Gastroesophageal sphincter (tissue), 4 donors: ENCODE measurements at regions not wholly inside any gene's neighbourhood (a gene's known extent, or its start where the extent isn't known, plus 50 kb on each side); places are given as distances from the start of the nearest gene placed in this dataset.

Experiments used
- ATAC-seq: fragments of 150-250 bp; one replicate; pipeline ENCODE4 v1.9.1; 2016; ENCODE audit warnings: mild to moderate bottlenecking, moderate library complexity
- H3K27ac ChIP-seq, 4 donors: fragments of 200-600 bp; sonication (generic) in 3 of 4; 1 replicate in 3 of 4; 2 replicates in 1 of 4; pipeline ENCODE4 v1.5.1; 2016 to 2019
- H3K27me3 ChIP-seq: fragments of 200-600 bp; sonication (generic); one replicate; pipeline ENCODE4 v1.5.1; 2019
- H3K36me3 ChIP-seq, 2 donors: fragments of 200-600 bp; sonication (generic); one replicate each; pipeline ENCODE4 v1.5.1; 2019; ENCODE audit warnings: control low read depth in 1 of 2
- H3K4me1 ChIP-seq, 3 donors: fragments of 200-600 bp; sonication (generic); 1 replicate in 2 of 3; 2 replicates in 1 of 3; pipeline ENCODE4 v1.5.1; 2016 to 2019; ENCODE audit warnings: control low read depth in 2 of 3
- H3K4me3 ChIP-seq, 2 donors: fragments of 200-600 bp; sonication (generic); one replicate each; pipeline ENCODE4 v1.5.1; 2019; ENCODE audit warnings: mild to moderate bottlenecking in 1 of 2, moderate library complexity in 1 of 2
- H3K9me3 ChIP-seq, 3 donors: fragments of 200-600 bp; sonication (generic); one replicate each; pipeline ENCODE4 v1.5.1; 2017 to 2019; ENCODE audit warnings: control low read depth in 2 of 3
- CTCF ChIP-seq, 4 experiments: fragments of 200-600 bp in 2 of 4; fragments of 450-650 bp in 2 of 4; sonication (generic) in 1 of 4; IDR thresholded peaks; one replicate each; pipeline ENCODE4 v1.5.1; 2017 to 2019; ENCODE audit warnings: antibody characterized with exemption in 4 of 4, mild to moderate bottlenecking in 2 of 4, moderate library complexity in 2 of 4
- EP300 ChIP-seq: sonication (generic); formaldehyde crosslinking; IDR thresholded peaks from one replicate; pipeline ENCODE4 v1.6.1; 2017; ENCODE audit warnings: antibody characterized with exemption, mild to moderate bottlenecking
- POLR2A ChIP-seq, 2 donors: fragments of 450-650 bp; IDR thresholded peaks; one replicate each; pipeline ENCODE4 v1.6.1; 2017; ENCODE audit warnings: antibody characterized with exemption in 2 of 2, mild to moderate bottlenecking in 2 of 2, moderate library complexity in 1 of 2
- POLR2AphosphoS5 ChIP-seq: sonication (generic); formaldehyde crosslinking; IDR thresholded peaks from one replicate; pipeline ENCODE4 v1.6.1; 2017; ENCODE audit warnings: antibody characterized with exemption
- WGBS, 2 donors: methylation state at CpG; one replicate each; pipeline ENCODE4 v1.1.5; 2018; ENCODE audit warnings: low coverage in 1 of 2; 5-methylcytosine and 5-hydroxymethylcytosine counted together

GRCh38 chr16:65579050-65579449 lies 457.2 kb upstream of the CDH11 start:
- no peaks in the 10 kb centered on the region for H3K36me3 ChIP-seq
- no peak overlapping the region for H3K4me3 ChIP-seq
- H3K27ac ChIP-seq: no peak overlapping the region
- H3K4me1 ChIP-seq: no peaks in the 10 kb centered on the region
- H3K27me3 ChIP-seq: no peaks in the 10 kb centered on the region
- ATAC-seq: no peak
- TF ChIP-seq POLR2A (IDR thresholded peaks at IDR 0.05): no peak
- no peak for TF ChIP-seq EP300
- TF ChIP-seq CTCF (IDR thresholded peaks at IDR 0.05): no peak
- no peak for TF ChIP-seq POLR2AphosphoS5
- WGBS, 2 donors: 20 to 73% methylated on average over 1 to 6 of the region's 6 CpGs
- H3K9me3 ChIP-seq: no peaks in the 10 kb centered on the region

GRCh38 chr16:65576631-65577030 lies 454.8 kb upstream of the CDH11 start:
- H3K4me1 ChIP-seq: no peaks in the 10 kb centered on the region
- no peak overlapping the region for H3K27ac ChIP-seq
- no peak for TF ChIP-seq POLR2A (IDR thresholded peaks at IDR 0.05)
- TF ChIP-seq EP300: no peak
- no peaks in the 10 kb centered on the region for H3K36me3 ChIP-seq
- H3K9me3 ChIP-seq: no peaks in the 10 kb centered on the region
- H3K4me3 ChIP-seq: no peak overlapping the region
- no peaks in the 10 kb centered on the region for H3K27me3 ChIP-seq
- 62 to 81% methylated on average over 3 to 5 of the region's 10 CpGs for WGBS, 2 donors
- ATAC-seq: no peak

- Histone ChIP-seq H3K4me3 (no peak overlapping the region), H3K36me3 (no peaks in the 10 kb centered on the region), H3K27me3 (no peaks in the 10 kb centered on the region), H3K4me1 (no peaks in the 10 kb centered on the region), H3K27ac (no peak overlapping the region), H3K9me3 (no peaks in the 10 kb centered on the region)
- ATAC-seq: no peak
- TF ChIP-seq EP300: no peak
- no peak for TF ChIP-seq CTCF (IDR thresholded peaks at IDR 0.05)
- TF ChIP-seq POLR2AphosphoS5: no peak
- no peak for TF ChIP-seq POLR2A (IDR thresholded peaks at IDR 0.05)
- WGBS, 2 donors: 97 to 100% methylated on average over 2 to 11 of the region's 11 CpGs
Observed at GRCh38 chr16:65576139-65576538, 454.3 kb upstream of the CDH11 start.

- Histone ChIP-seq H3K27ac (no peak overlapping the region), H3K4me3 (no peak overlapping the region), H3K4me1 (no peaks in the 10 kb centered on the region), H3K27me3 (no peaks in the 10 kb centered on the region), H3K36me3 (no peaks in the 10 kb centered on the region), H3K9me3 (no peaks in the 10 kb centered on the region)
- no peak for ATAC-seq
- 69 to 78% methylated on average over 9 to 10 of the region's 13 CpGs for WGBS, 2 donors
- TF ChIP-seq POLR2A (IDR thresholded peaks at IDR 0.05): no peak
- TF ChIP-seq POLR2AphosphoS5: no peak
- no peak for TF ChIP-seq CTCF (IDR thresholded peaks at IDR 0.05)
- TF ChIP-seq EP300: no peak
Observed at GRCh38 chr16:65574326-65574966, 452.6 kb upstream of the CDH11 start.

GRCh38 chr16:65572156-65572555 lies 450.3 kb upstream of the CDH11 start:
- no peak for TF ChIP-seq POLR2AphosphoS5
- no peak for TF ChIP-seq CTCF (IDR thresholded peaks at IDR 0.05)
- no peak for TF ChIP-seq POLR2A (IDR thresholded peaks at IDR 0.05)
- TF ChIP-seq EP300: no peak
- Histone ChIP-seq H3K36me3 (no peaks in the 10 kb centered on the region), H3K27me3 (no peaks in the 10 kb centered on the region), H3K27ac (no peak overlapping the region), H3K9me3 (no peaks in the 10 kb centered on the region), H3K4me3 (no peak overlapping the region), H3K4me1 (no peaks in the 10 kb centered on the region)
- 91 to 100% methylated on average over 1 of the region's 1 CpG for WGBS, 2 donors
- ATAC-seq: no peak
